SK-N-SH (cell line): ENCODE measurements at regions not wholly inside any gene's neighbourhood (a gene's known extent, or its start where the extent isn't known, plus 50 kb on each side); places are given as distances from the start of the nearest gene placed in this dataset.

Source experiments
- CTCF ChIA-PET: fragments of 300-600, 350-600 bp; formaldehyde crosslinking; extraction: SDS; loops from one replicate; lab custom pipeline; 2021; lab: Yijun Ruan, JAX
- POLR2A ChIA-PET: fragments of 350-600 bp; sonication (Branson Sonifier 250); formaldehyde crosslinking; extraction: SDS; loops from one replicate; lab custom pipeline; 2020; ENCODE audit warnings: antibody characterized with exemption, inconsistent platforms; lab: Yijun Ruan, JAX
- DNase-seq: peaks from one replicate; pipeline ENCODE4 v3.0.0; 2012
- H2AFZ ChIP-seq: fragments of 200-600 bp; sonication (generic); 2 replicates; pipeline ENCODE4 v1.8.1; 2016; ENCODE audit warnings: antibody characterized with exemption, mild to moderate bottlenecking, low read depth
- H3F3A ChIP-seq: fragments of 200-600 bp; sonication (generic); replicated peaks from 2 replicates; pipeline ENCODE3; 2016; ENCODE audit warnings: antibody characterized with exemption, mild to moderate bottlenecking; ENCODE audit not compliant: insufficient read depth
- H3K27ac ChIP-seq, 2 experiments: fragments of 200-500 bp in 1 of 2; fragments of 200-600 bp in 1 of 2; sonication (Bioruptor generic) in 1 of 2; sonication (generic), shearing (Covaris generic) in 1 of 2; 2 replicates each; pipeline versions ENCODE4 v1.5.1 to v1.6.1; 2014 to 2016; ENCODE audit warnings: low read depth in 2 of 2, inconsistent platforms in 1 of 2, low read length in 1 of 2, mild to moderate bottlenecking in 1 of 2, mixed read lengths in 1 of 2
- H3K27me3 ChIP-seq: fragments of 200-600 bp; sonication (generic), shearing (Covaris generic); 2 replicates; pipeline ENCODE4 v1.6.1; 2016; ENCODE audit warnings: mixed run types; ENCODE audit not compliant: insufficient read depth
- H3K36me3 ChIP-seq, 2 experiments: fragments of 200-500 bp in 1 of 2; fragments of 200-600 bp in 1 of 2; sonication (Bioruptor generic) in 1 of 2; sonication (generic) in 1 of 2; replicated peaks in 1 of 2; 2 replicates each; pipeline versions ENCODE3 to v1.5.1; 2014 to 2016; ENCODE audit warnings: low read length in 1 of 2, mild to moderate bottlenecking in 1 of 2; ENCODE audit not compliant: insufficient read depth in 2 of 2, control insufficient read depth in 1 of 2
- H3K4me1 ChIP-seq, 2 experiments: fragments of 200-500 bp in 1 of 2; fragments of 200-600 bp in 1 of 2; sonication (Bioruptor generic) in 1 of 2; sonication (generic), shearing (Covaris generic) in 1 of 2; 2 replicates each; pipeline versions ENCODE4 v1.5.1 to v1.6.1; 2014 to 2016; ENCODE audit warnings: low read depth in 1 of 2, low read length in 1 of 2, mixed run types in 1 of 2; ENCODE audit not compliant: insufficient read depth in 2 of 2, control insufficient read depth in 1 of 2
- H3K4me2 ChIP-seq: fragments of 200-600 bp; sonication (generic), shearing (Covaris generic); 2 replicates; pipeline ENCODE4 v1.6.1; 2017; ENCODE audit warnings: mixed run types
- H3K4me3 ChIP-seq, 2 experiments: fragments of 200-500 bp in 1 of 2; fragments of 200-600 bp in 1 of 2; sonication (Bioruptor generic) in 1 of 2; sonication (generic), shearing (Covaris generic) in 1 of 2; 2 replicates each; pipeline versions ENCODE4 v1.5.1 to v1.8.1; 2014 to 2016; ENCODE audit warnings: low read depth in 2 of 2, inconsistent platforms in 1 of 2, low read length in 1 of 2, mild to moderate bottlenecking in 1 of 2, mixed read lengths in 1 of 2, moderate library complexity in 1 of 2
- H3K79me2 ChIP-seq: fragments of 200-600 bp; sonication (generic); 2 replicates; pipeline ENCODE4 v1.8.1; 2017; ENCODE audit warnings: mild to moderate bottlenecking; ENCODE audit not compliant: insufficient read depth
- H3K9ac ChIP-seq: fragments of 200-600 bp; sonication (generic); 2 replicates; pipeline ENCODE4 v1.6.1; 2017; ENCODE audit warnings: mixed run types
- H3K9me2 ChIP-seq: fragments of 200-600 bp; sonication (generic); 2 replicates; pipeline ENCODE4 v1.6.1; 2017; ENCODE audit warnings: mixed run types
- H3K9me3 ChIP-seq: fragments of 200-600 bp; sonication (generic); 2 replicates; pipeline ENCODE4 v1.6.1; 2017; ENCODE audit warnings: mixed run types, mild to moderate bottlenecking, moderate library complexity
- H4K20me1 ChIP-seq: fragments of 200-600 bp; sonication (generic); 2 replicates; pipeline ENCODE4 v1.6.1; 2017; ENCODE audit warnings: mild to moderate bottlenecking, mixed run types; ENCODE audit not compliant: insufficient read depth
- CHD2 ChIP-seq: fragments of 150-350 bp; IDR thresholded peaks from 2 replicates; pipeline ENCODE4 v1.6.1; 2018; ENCODE audit warnings: low read length; ENCODE audit not compliant: partially characterized antibody
- ELF1 ChIP-seq: IDR thresholded peaks from 2 replicates; pipeline ENCODE4 v1.4.0; 2012
- FOXJ3 ChIP-seq: sonication (generic); formaldehyde crosslinking; IDR thresholded peaks from 2 replicates; pipeline ENCODE4 v1.5.1; 2020; ENCODE audit warnings: mild to moderate bottlenecking, missing genetic modification reagents
- FOXM1 ChIP-seq: IDR thresholded peaks from 2 replicates; pipeline ENCODE4 v1.4.0; 2012; ENCODE audit warnings: low read depth, mild to moderate bottlenecking
- MEF2A ChIP-seq: IDR thresholded peaks from 2 replicates; pipeline ENCODE4 v1.4.0; 2012; ENCODE audit warnings: low read depth, borderline replicate concordance
- NRF1 ChIP-seq: IDR thresholded peaks from 2 replicates; pipeline ENCODE4 v1.6.1; 2012; ENCODE audit warnings: low read depth, mild to moderate bottlenecking, low read length
- POLR2AphosphoS5 ChIP-seq: IDR thresholded peaks from 2 replicates; pipeline ENCODE4 v1.6.1; 2012; ENCODE audit warnings: low read depth, low read length
- RFX5 ChIP-seq: IDR thresholded peaks from 2 replicates; pipeline ENCODE4 v1.6.1; 2012; ENCODE audit warnings: mild to moderate bottlenecking, improper control_type of control experiment, low read length
- RXRA ChIP-seq: IDR thresholded peaks from 2 replicates; pipeline ENCODE4 v1.4.0; 2012; ENCODE audit warnings: low read depth, mild to moderate bottlenecking, borderline replicate concordance
- SIN3A ChIP-seq: IDR thresholded peaks from 2 replicates; pipeline ENCODE4 v1.6.1; 2012; ENCODE audit warnings: low read depth, mild to moderate bottlenecking, low read length, moderate library complexity, borderline replicate concordance
- TAF1 ChIP-seq: IDR thresholded peaks from 2 replicates; pipeline ENCODE4 v1.6.1; 2012; ENCODE audit warnings: low read depth, mild to moderate bottlenecking, low read length, moderate library complexity, borderline replicate concordance
- TCF12 ChIP-seq: IDR thresholded peaks from 2 replicates; pipeline ENCODE4 v1.4.0; 2012
- TEAD4 ChIP-seq: IDR thresholded peaks from 2 replicates; pipeline ENCODE4 v1.4.0; 2012; ENCODE audit warnings: mild to moderate bottlenecking, borderline replicate concordance; ENCODE audit not compliant: insufficient read depth
- YY1 ChIP-seq: IDR thresholded peaks from 2 replicates; pipeline ENCODE4 v1.4.0; 2012; ENCODE audit warnings: low read depth, mild to moderate bottlenecking
- WGBS: methylation state at CpG from one replicate; pipeline ENCODE4 v1.1.6; 2017; ENCODE audit warnings: low lambda C conversion rate; 5-methylcytosine and 5-hydroxymethylcytosine counted together
- TF ChIP-seq, protein P1 (sequence below): IDR thresholded peaks from 2 replicates; pipeline ENCODE4; 2012
- TF ChIP-seq, protein P2 (sequence below): IDR thresholded peaks from 2 replicates; pipeline ENCODE4 v1.4.0; 2012; ENCODE audit warnings: low read depth, borderline replicate concordance
- TF ChIP-seq, protein P3 (sequence below): IDR thresholded peaks from 2 replicates; pipeline ENCODE4 v1.4.0; 2012; ENCODE audit warnings: low read depth, borderline replicate concordance
- TF ChIP-seq, protein P4 (sequence below): fragments of 150-350 bp; IDR thresholded peaks from 2 replicates; pipeline ENCODE4 v1.6.1; 2017; ENCODE audit warnings: antibody characterized with exemption, low read length, low read depth, borderline replicate concordance

DNA sequence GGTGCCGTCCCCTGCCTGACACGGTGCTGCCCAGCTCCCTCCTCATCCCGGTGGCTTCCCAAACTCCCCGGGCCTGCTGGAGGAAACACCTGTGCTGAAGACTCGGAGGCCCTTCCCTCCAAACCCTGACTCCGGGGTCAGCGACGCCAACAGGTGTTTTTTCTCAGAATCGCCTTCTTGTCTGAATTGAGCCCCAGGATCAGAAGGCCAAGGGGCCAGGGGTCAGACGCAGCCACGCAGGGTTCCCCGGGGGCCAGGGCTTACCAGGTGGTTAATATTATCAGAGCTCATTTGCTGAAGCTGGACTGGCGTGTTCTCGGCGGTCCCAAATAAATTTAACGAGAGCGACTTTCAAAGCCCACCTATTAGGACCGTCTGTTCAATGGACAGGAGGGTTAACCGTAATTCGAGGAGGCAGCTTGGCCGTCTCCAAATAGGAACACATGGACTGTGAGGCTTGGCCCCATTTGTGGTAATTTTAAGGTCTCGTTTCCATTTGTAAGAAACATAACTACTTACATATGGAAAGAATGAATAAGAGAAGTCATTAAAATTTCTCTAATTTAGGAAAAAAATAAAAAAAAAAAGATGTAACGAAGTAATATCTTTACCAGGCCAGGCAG, 239.3 kb downstream of the CRLF2 start (continued):
- TF ChIP-seq, protein P1, sequence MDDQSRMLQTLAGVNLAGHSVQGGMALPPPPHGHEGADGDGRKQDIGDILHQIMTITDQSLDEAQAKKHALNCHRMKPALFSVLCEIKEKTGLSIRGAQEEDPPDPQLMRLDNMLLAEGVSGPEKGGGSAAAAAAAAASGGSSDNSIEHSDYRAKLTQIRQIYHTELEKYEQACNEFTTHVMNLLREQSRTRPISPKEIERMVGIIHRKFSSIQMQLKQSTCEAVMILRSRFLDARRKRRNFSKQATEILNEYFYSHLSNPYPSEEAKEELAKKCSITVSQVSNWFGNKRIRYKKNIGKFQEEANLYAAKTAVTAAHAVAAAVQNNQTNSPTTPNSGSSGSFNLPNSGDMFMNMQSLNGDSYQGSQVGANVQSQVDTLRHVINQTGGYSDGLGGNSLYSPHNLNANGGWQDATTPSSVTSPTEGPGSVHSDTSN: no peak
- TF ChIP-seq CHD2: no peak
- TF ChIP-seq YY1: no peak
- TF ChIP-seq, all 33 proteins: peak for 0

DNA sequence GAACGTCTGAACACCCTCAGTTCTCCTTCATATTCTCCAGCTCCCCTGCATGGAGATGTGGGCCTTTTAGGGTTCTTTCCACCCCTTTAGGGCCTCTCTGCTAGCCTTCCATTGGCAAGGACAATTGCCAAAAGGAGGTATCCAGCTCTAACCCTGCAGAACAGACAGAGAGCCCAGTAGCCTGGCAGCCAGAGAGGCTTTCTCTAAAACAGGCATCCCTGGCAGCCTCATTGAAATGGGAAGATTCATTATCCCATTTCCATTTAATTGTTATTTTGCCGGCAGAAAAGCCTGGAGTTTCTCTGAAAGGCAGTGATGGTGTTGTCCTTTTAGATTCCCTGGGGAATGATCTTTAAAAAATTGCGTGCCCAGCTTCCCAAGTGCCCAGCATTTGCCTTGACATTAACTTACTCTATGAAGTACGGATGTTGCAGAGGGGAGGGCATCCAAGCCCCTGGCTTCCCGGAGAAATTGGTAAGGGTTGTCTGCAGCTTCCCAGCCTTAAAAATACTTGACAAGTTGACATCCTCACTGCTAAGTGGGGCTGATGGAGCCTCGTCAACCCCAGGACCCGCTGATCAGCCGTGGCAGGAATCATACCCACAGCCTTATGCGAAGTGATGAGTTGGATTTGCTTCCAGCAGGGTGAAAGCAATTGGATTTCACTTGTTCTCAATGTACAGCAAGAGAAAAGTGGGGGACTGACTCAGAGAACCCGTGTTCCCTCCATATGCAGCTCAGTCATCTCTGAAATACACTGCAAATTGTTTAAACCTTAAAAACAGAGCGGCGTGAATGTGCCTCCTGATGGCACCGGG, 244.1 kb downstream of the CRLF2 start:
- no peak for TF ChIP-seq TCF12

DNA sequence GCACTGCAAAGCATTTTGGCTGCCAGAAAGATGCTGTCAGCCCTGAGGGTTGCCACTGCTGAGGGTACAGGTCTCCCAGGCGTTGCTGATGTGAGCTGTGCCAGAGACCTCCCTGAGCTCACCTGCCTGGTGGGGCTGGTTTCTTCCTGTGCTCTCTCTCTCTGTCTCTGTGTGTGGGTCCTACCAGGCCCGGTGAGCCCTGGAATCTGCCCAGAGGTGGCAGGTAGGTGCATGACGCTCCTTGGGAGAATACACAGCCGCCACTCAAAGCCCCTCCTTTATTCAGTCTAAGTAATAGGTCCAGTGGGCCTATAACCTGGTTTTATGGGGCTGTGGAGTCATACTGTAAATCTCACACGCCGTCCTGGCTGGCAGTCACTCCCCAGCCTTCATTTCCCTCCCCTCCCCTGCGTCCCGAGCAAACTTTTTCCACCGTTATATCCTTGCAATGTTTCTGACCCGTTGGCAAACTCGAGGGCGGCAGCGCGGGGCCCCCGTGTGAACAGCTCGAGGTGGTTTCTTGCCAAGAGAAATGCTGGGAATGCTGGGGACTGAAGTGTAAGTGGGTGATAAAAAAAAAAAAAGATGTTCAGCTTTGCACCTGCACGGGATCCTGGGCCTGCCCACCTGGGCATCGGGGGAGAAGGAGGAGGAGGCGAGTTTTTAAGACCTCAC, 245.9 kb downstream of the CRLF2 start:
- Histone ChIP-seq H3K9me3 (no peaks in the 10 kb centered on the region), H3K9ac (no peak overlapping the region), H3K4me2 (no peak overlapping the region), H2AFZ (no peak overlapping the region), H3F3A (no peaks in the 10 kb centered on the region), H3K27ac (no peak overlapping the region), H3K4me3 (no peak overlapping the region), H3K9me2 (no peaks in the 10 kb centered on the region), H3K79me2 (no peaks in the 10 kb centered on the region), H3K36me3 (no peaks in the 10 kb centered on the region), H4K20me1 (no peaks in the 10 kb centered on the region), H3K4me1 (no peaks in the 10 kb centered on the region), H3K27me3 (no peaks in the 10 kb centered on the region; the same call in 1 of the 2 replicates)
- ChIA-PET POLR2A (no interaction called here), CTCF (no interaction called here)
- no peak for DNase-seq
- WGBS: 20% methylated on average over 19 of the region's 19 CpGs
- TF ChIP-seq TAF1 (no peak), TEAD4 (no peak), ELF1 (no peak), NRF1 (no peak), POLR2AphosphoS5 (no peak), TCF12 (no peak), SIN3A (no peak), RXRA (no peak), MEF2A (no peak), RFX5 (no peak), FOXM1 (no peak), FOXJ3 (CRISPR knock-in tag) (no peak)
- TF ChIP-seq, protein P2, sequence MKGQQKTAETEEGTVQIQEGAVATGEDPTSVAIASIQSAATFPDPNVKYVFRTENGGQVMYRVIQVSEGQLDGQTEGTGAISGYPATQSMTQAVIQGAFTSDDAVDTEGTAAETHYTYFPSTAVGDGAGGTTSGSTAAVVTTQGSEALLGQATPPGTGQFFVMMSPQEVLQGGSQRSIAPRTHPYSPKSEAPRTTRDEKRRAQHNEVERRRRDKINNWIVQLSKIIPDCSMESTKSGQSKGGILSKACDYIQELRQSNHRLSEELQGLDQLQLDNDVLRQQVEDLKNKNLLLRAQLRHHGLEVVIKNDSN: no peak
- TF ChIP-seq, protein P1: no peak
- TF ChIP-seq, protein P3, sequence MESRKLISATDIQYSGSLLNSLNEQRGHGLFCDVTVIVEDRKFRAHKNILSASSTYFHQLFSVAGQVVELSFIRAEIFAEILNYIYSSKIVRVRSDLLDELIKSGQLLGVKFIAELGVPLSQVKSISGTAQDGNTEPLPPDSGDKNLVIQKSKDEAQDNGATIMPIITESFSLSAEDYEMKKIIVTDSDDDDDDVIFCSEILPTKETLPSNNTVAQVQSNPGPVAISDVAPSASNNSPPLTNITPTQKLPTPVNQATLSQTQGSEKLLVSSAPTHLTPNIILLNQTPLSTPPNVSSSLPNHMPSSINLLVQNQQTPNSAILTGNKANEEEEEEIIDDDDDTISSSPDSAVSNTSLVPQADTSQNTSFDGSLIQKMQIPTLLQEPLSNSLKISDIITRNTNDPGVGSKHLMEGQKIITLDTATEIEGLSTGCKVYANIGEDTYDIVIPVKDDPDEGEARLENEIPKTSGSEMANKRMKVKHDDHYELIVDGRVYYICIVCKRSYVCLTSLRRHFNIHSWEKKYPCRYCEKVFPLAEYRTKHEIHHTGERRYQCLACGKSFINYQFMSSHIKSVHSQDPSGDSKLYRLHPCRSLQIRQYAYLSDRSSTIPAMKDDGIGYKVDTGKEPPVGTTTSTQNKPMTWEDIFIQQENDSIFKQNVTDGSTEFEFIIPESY: no peak
- TF ChIP-seq, protein P4, sequence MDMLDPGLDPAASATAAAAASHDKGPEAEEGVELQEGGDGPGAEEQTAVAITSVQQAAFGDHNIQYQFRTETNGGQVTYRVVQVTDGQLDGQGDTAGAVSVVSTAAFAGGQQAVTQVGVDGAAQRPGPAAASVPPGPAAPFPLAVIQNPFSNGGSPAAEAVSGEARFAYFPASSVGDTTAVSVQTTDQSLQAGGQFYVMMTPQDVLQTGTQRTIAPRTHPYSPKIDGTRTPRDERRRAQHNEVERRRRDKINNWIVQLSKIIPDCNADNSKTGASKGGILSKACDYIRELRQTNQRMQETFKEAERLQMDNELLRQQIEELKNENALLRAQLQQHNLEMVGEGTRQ: no peak

More for the DNA sequence above, 244.1 kb downstream of the CRLF2 start:
- Histone ChIP-seq H2AFZ (no peak overlapping the region), H3K27ac (no peak overlapping the region), H3K79me2 (no peaks in the 10 kb centered on the region), H3F3A (no peaks in the 10 kb centered on the region), H3K4me3 (no peak overlapping the region), H3K9me3 (no peaks in the 10 kb centered on the region), H3K9me2 (no peaks in the 10 kb centered on the region), H3K4me1 (no peaks in the 10 kb centered on the region), H3K4me2 (no peak overlapping the region), H4K20me1 (no peaks in the 10 kb centered on the region), H3K36me3 (no peaks in the 10 kb centered on the region), H3K27me3 (no peaks in the 10 kb centered on the region), H3K9ac (no peak overlapping the region)
- no peak for DNase-seq
- CTCF ChIA-PET: no interaction called here
- POLR2A ChIA-PET: no interaction called here
- WGBS: 4% methylated on average over 13 of the region's 13 CpGs
